HG03139 (cell line): ENCODE measurements at regions not wholly inside any gene's neighbourhood (a gene's known extent, or its start where the extent isn't known, plus 50 kb on each side); places are given as distances from the start of the nearest gene placed in this dataset.
"Not testable (repeated sequence)": the region's sequence is repeated elsewhere in the genome, so short reads cannot be mapped to it uniquely, and the experiment has no call there.

ENCODE experiments used
- ATAC-seq: cut with Tn5 transposase; IDR thresholded peaks from one replicate; pipeline ENCODE4 v1.9.1; 2021; ENCODE audit not compliant: unreplicated experiment

GRCh38 chr2:215722986-215723630 is 287.2 kb upstream of the FN1 start:
- ATAC-seq, result no peak

- ATAC-seq, result no peak
Observed at GRCh38 chr2:215722125-215722524, 286.3 kb upstream of the FN1 start.

GRCh38 chr2:215721515-215721914 is 285.6 kb upstream of the FN1 start:
- ATAC-seq, result not testable (repeated sequence)

- ATAC-seq, result no peak
Observed at GRCh38 chr2:215718890-215719289, 283.0 kb upstream of the FN1 start.

GRCh38 chr2:215718436-215718835 is 282.6 kb upstream of the FN1 start:
- no peak for ATAC-seq

- ATAC-seq, result no peak
Observed at GRCh38 chr2:215717501-215718381, 281.9 kb upstream of the FN1 start.

GRCh38 chr2:215716956-215717355 is 281.1 kb upstream of the FN1 start:
- ATAC-seq, result no peak

- no peak for ATAC-seq
Observed at GRCh38 chr2:215712871-215713790, 277.3 kb upstream of the FN1 start.

GRCh38 chr2:215712219-215712868 is 276.5 kb upstream of the FN1 start:
- ATAC-seq, result no peak

- no peak for ATAC-seq
Observed at GRCh38 chr2:215711471-215712034, 275.7 kb upstream of the FN1 start.

- no peak for ATAC-seq
Observed at GRCh38 chr2:215707608-215708007, 271.7 kb upstream of the FN1 start.

- ATAC-seq, result no peak
Observed at GRCh38 chr2:215705771-215706361, 270.0 kb upstream of the FN1 start.

GRCh38 chr2:215705281-215705680 is 269.4 kb upstream of the FN1 start:
- ATAC-seq, result no peak

GRCh38 chr2:215702116-215702902 is 266.4 kb upstream of the FN1 start:
- ATAC-seq, result no peak

- ATAC-seq, result no peak
Observed at GRCh38 chr2:215699700-215700538, 264.1 kb upstream of the FN1 start.

- no peak for ATAC-seq
Observed at GRCh38 chr2:215699018-215699417, 263.1 kb upstream of the FN1 start.

- ATAC-seq, result no peak
Observed at GRCh38 chr2:215698566-215698965, 262.7 kb upstream of the FN1 start.

GRCh38 chr2:215697496-215697895 is 261.6 kb upstream of the FN1 start:
- ATAC-seq, result no peak
